ENCODE measurements at regions not wholly inside any gene's neighbourhood (a gene's known extent, or its start where the extent isn't known, plus 50 kb on each side); places are given as distances from the start of the nearest gene placed in this dataset.
"Not testable (repeated sequence)": the region's sequence is repeated elsewhere in the genome, so short reads cannot be mapped to it uniquely, and the experiment has no call there.

DNA sequence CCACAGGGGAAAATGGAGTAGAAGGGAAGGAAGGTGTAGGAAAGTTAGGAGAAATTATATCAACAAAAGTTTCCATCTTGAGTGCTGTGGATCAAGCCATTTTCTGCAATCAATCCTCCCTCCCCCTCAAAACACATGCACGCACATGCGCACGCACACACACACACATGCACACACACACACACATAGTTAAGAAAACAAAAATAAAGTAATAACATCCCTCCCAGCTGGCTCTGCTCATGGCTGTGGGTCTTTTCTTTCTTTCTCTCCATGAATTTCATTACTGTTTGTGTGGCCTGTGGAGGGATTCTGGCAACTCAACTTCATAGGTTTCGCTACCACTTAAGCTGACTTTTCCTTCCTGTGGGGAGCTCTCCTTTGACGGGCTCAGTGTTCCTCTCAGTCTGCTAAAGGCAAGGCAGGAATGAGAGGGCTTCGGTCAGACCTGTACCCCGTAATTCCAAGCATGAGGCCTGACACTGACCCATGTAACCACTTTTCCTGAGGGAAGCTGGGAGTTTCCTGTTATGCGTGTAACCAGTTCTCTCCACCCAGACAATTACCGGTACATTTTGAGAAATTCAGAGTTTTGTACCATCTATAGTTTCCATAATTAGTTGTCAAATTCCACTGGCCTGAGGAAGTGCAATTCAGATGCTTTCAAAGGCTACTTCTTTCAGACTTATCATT is 79.8 kb downstream of the ZNF92 start:
- no peak for DNase-seq (ENCODE audit: low spot score)

DNA sequence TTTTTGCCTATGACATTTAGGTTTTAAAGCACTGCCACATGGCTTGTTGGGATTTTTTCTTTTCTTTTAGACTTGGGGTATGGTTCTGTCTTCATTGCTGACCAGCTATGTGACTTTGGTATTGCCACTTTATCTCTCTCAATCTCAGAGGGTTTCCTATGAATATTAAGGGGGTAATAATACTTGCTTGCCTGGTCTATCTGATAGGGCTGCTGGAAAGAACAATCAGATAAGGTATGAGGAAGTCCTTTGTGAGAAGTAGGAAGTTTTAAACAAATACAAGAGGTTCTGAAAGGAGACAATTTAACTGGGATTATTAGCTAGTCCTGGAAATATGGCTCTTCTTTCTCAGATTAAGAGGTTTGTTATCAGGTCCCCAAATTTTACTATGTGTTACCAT is 80.8 kb downstream of the ZNF92 start:
- DNase-seq (ENCODE audit: low spot score) = no peak

DNA sequence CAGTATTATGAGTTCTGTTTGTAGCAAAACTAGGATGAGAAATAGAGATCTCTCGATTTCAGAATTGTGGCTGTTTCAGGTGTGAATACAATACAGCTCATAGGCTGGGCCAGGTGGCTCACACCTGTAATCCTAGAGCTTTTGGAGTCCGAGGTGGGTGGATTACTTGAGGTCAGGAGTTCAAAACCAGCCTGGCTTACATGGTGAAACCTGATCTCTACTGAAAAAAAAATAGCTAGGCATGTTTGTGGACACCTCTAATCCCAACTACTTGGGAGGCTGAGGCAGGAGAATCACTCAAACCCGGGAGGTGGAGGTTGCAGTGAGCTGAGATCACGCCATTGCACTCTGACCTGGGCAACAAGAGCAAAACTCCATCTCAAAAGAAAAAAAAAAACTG is 81.4 kb downstream of the ZNF92 start:
- DNase-seq (ENCODE audit: low spot score) = not testable (repeated sequence)

DNA sequence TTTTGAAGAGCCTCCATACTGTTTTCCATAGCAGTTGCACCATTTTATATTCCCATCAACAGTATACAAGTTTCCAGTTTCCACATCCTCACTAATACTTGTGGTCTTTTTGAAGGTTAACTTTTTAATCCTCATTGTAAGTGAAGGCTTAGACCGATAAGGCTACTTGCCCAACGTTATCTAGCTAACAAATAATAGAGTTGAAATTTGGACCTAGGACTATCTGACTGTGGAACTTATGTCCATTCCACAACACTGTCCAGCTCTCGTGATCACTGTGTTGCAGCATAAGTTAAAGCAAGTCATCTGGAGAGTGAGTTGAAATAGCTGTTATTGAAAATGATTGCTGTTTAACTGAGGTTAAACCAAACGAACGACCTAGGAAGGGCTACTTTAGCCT is 84.0 kb downstream of the ZNF92 start:
- DNase-seq (ENCODE audit: low spot score) = no peak

DNA sequence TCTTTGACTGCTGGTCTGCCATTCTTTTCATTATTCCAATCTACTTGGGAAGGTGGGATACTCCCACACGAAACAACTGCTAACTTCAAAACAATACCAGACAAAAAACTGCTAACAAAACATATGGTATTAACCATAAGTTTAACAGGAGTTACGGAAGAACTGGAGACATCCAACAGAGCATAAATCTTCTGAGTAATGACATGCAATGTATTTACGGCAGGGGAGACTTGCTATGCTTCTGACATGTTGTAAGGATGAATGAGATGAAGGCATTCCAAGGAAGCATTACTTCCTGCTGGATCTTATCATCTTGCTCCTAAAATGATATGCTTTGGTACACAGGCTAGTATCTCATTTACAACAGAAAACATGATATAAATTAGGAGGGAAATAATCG is 85.8 kb downstream of the ZNF92 start:
- no peak for DNase-seq (ENCODE audit: low spot score)

DNA sequence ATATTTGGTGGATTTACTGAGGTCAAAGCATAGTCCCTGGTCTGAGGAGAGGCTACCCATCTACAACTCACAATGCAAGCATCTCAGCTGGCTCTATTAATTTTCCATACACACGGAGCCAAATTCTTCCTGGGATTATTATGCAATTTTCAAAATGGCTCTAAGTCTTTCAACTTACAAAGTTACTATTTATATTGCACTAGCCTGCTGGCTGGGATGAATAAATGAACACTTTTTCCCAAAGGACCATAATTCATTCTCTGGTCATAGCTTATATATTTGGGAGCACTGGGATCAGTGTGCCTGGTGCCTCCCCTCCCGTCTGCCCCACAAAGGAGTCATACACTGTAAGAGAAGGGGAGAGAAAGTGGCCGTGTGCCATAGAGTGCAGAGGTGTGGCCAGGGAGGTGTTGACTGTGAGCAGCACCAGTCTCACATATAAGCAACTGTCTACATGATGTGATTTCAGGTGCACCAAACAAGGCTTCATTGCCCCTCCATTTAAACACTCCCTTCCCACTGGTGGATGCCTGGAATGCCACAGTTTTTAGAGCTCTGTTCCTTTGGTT is 88.6 kb downstream of the ZNF92 start:
- no peak for DNase-seq (ENCODE audit: low spot score)

DNA sequence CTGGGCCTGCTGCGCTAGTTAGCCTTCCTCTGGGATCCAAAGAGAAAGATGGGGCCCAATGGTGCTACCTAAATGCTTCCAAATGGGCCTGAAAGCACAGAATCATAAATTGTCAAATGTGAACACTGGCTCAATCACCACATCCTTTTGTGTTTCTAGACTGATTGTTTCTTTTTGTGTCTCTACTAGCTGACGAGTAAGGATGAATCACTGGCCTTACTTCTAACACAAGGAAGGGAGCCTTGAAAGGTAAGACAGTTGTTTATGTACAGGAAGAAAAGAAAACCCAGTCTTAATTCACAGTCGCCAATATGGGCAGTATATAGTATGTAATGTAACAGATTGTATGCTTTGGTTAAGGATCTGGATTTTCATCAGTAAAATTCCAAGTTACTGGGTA is 89.5 kb downstream of the ZNF92 start:
- DNase-seq (ENCODE audit: low spot score) = no peak

DNA sequence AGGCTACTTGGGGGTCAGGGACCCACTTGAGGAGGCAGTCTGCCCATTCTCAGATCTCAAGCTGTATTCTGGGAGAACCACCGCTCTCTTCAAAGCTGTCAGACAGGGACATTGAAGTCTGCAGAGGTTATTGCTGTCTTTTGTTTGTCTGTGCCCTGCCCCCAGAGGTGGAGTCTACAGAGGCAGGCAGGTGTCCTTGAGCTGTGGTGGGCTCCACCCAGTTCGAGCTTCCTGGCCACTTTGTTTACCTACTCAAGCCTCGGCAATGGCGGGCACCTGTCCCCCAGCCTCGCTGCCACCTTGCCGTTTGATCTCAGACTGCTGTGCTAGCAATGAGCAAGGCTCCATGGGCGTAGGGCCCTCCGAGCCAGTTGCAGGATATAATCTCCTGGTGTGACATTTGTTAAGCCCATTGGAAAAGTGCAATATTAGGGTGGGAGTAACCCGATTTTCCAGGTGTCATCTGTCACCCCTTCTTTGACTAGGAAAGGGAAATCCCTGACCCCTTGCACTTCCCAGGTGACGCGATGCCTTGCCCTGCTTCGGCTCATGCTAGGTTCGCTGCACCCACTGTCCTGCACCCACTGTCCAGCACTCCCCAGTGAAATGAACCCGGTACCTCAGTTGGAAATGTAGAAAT is 96.4 kb downstream of the ZNF92 start:
- DNase-seq (ENCODE audit: low spot score) = not testable (repeated sequence)

DNA sequence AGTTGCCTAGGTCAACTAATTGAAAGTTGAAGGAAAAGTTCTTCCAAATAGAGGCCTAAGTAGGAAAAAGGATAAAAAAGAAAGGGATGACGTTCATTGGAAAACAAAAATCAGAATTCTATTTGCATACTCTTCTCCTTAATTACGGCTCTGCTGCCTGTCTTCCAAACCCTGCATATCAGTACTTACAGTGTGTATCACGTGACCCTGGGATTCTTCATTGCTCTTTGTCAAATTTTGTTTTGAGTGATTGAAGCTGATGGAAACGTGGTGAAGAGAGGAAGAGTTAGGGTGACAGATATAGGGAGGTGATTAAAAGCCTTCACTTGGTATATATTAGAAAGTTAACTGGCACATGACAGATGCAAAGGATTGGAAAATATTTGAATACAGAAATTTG is 97.9 kb downstream of the ZNF92 start:
- DNase-seq (ENCODE audit: low spot score) = no peak

DNA sequence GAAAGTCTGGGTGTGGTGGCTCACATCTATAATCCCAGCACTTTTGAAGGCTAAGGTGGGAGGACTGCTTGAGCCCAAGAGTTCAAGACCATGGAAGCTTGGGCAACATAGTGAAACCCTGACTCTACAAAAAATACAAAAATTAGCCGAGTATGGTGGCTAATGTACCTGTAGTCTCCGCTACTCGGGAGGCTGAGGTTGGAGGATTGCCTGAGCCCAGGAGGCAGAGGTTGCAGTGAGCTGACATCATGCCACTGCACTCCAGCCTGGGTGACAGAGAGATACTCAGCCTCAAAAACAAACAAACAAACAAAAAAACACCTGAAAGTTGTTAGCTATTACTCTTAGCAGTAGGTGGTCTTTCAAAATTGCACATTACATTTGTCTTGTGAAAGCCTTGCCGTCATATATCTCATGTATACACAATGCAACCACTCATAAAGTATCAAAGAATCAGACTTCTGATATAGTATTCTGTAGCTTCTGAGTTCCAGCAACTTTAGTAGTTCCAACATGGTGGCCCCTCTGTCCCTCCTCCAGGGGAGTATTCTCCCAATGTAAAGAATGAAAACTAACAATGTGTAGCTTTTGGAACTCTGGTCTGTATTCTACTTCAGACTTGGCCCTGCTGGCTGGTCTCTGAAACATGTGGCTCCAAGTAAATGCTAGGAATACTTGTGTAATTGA is 101.5 kb downstream of the ZNF92 start:
- DNase-seq (ENCODE audit: low spot score) = no peak

DNA sequence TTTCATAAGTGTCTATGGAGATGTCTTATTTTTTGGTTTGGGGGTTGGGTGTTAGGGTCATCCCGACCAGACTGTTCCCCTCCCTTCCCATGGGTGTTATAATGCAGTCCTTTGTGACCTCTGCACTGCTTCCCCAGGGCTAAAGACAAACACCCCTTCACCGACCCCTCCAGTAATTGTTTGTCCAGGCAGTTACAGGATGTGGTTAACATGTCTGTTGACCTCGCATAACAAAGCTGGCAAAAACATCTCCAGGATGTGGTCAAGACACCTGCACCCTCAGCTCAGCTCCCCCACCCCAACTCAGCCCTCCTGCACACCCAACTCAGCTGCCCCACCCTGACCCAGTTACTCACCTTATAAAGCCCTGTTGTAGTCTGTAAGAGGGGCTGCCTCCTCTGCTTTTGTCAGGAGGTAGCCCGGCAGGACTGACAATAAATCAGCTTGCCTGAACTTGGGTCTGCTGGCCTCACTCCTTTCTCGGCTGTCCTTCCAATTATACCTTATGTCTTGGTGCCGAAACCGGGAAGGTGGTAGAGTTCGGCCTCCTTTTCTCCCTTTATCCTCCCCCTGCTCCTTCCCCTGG is 102.2 kb downstream of the ZNF92 start:
- no peak for DNase-seq (ENCODE audit: low spot score)

DNA sequence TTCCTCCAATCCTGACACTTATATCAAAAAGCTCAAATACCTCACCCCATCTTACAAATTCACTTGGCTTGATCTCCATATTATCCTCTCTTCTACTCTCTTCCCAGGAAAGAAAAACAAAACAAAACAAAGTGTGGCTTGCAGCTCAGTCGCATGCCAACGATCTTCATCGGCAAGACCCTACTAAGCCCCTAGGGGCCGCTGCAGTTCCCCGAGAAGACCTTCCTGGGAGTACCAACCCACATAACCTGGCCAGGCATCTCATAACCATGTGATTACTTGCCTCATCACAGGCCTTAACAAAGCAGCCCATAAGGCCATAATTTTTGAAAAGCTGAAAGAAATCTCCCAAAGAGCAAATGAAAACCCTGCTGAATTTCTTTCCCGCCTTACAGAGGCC is 103.7 kb downstream of the ZNF92 start:
- no peak for DNase-seq (ENCODE audit: low spot score)

DNA sequence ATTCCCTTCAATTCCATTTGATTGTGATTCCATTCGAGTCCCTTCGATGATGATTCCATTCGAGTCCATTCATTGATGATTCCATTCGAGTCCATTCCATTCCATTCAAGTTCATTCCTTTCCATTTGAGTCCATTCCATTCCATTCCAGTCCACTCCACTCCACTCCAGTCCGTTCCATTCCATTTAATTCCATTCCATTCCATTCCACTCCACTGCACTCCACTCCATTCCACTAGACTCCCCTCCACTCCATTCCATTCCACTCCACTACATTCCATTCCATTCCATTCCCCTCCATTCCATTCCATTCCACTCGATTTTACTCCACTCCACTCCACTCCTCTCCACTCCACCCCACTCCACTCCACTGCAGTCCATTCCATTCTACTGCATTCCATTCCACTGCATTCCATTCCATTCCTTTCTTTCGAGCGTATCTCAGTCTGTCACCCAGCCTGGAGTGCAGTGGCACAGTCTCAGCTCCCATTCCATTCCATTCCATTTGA is 115.7 kb downstream of the ZNF92 start:
- no peak for DNase-seq (ENCODE audit: low spot score)

DNA sequence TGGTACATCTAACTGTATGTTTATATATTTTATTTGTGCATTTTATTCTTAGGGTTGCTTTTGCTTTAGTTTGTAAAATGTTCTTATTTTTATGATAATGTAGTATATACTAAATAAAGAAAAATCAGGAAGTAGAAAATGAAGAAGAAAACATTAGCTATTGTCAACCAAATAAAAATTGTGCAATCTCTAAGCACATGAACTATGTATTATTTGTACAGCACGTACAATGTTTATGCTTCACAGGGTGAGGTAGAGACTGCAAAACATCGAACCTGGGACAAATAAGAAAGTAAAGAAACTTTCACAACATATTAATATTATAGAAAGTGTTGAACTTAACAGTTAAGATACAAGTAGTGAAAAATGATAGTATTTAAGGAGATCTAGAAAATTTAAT is 123.0 kb downstream of the ZNF92 start:
- DNase-seq (ENCODE audit: low spot score) = not testable (repeated sequence)

DNA sequence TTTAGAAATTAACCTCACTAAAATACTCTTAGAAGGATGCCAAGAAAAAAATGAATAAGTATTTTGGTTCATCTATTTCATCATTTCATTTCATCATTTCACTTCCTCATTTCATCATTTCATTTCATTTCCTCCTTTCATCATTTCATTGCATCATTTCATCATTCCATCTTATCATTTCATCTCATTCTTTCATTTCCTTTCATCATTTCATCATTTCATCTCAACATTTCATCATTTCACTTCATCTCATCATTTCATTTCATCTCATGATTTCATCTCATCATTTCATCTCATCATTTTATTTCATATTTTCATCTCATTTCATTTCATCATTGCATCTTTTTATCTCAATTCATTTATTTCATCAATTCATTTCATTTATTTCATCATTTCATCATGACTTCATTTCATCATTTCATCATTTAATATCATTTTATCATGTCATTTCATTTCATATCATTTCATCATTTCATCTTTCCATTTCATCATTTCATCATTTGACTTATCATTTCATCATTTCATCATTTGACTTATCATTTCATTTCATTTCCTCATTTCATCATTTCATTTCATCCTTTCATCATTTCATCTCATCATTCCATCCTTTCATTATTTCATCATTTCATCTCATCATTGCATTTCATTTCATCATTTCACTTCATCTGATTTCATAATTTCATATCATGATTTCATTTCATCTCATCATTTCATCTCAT is 129.9 kb downstream of the ZNF92 start:
- DNase-seq (ENCODE audit: low spot score) = no peak

DNA sequence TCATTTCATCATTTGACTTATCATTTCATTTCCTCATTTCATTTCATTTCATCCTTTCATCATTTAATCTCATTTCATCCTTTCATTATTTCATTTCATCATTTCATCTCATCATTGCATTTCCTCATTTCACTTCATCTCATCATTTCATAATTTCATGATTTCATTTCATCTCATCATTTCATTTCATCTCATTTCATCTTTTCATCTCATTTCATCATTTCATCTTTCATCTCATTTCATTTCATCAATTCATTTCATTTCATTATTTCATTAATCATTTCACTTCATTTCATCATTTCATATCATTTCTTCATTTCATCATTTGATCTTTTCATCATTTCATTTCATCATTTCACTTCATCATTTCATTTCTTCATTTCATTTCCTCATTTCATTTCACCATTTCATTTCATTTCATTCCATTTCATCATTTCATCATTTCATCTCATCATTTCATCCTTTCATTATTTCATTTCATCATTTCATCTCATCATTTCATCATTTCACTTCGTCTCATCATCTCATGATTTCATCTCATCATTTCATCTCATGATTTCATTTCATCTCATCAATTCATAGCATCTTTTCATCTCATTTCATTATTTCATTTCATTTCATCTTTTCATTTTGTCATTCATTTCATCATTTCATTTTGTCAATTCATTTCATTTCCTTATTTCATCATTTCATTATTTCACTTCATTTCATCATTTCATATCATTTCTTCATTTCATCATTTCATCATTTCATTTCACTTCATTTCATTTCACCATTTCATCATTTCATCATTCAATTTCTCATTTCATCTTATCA is 131.1 kb downstream of the ZNF92 start:
- DNase-seq (ENCODE audit: low spot score) = not testable (repeated sequence)

DNA sequence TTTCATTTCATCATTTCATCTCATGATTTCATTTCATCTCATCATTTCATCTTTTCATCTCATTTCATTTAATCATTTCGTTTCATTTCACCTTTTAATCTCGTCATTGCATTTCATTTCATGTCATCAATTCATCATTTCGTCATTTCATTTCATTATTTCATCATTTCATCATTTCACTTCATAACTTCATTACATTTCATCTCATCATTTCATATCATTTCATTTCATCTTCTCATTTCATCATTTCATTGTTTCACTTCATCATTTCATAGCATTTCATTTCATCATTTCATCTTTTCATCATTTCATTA is 131.6 kb downstream of the ZNF92 start:
- not testable (repeated sequence) for DNase-seq (ENCODE audit: low spot score)

DNA sequence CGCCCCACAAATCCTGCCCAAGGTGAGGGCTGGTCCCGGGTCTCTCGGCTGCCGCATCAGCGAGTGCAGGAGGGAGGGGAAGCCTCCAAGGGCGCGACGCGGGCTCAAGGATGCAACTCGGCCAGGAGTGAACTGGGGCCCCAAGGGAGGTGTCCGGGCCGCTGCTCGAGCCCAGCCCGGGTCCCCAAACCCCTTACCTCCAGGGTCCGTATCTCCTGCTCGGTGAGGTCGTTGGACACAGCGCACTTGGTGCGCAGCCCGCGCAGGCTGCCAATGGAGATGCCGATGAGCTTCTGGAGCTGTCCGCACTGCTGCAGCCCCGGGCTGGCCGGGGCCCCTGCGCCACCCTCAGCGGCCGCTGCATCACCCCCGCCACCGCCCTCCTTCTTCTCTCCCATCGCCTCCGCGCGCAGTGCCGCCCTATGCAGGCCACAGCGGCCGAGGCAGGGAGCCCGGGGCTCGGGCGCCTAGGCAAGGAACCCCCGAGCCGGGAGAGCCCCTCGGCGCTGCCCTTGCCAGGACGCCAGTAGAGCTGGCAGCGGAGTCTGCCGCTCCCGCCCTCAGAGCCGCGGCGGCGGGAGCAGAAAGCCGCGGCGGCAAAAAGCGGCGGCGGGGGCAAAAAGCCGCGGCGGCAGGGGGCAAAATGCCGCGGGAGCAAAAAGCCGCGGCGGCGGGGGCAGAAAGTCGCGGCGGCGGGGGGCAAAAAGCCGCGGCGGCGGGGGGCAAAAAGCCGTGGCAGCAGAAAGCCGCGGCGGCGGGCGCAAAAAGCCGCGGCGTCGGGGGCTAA is 135.1 kb downstream of the ZNF92 start:
- DNase-seq (ENCODE audit: low spot score) = not testable (repeated sequence)

DNA sequence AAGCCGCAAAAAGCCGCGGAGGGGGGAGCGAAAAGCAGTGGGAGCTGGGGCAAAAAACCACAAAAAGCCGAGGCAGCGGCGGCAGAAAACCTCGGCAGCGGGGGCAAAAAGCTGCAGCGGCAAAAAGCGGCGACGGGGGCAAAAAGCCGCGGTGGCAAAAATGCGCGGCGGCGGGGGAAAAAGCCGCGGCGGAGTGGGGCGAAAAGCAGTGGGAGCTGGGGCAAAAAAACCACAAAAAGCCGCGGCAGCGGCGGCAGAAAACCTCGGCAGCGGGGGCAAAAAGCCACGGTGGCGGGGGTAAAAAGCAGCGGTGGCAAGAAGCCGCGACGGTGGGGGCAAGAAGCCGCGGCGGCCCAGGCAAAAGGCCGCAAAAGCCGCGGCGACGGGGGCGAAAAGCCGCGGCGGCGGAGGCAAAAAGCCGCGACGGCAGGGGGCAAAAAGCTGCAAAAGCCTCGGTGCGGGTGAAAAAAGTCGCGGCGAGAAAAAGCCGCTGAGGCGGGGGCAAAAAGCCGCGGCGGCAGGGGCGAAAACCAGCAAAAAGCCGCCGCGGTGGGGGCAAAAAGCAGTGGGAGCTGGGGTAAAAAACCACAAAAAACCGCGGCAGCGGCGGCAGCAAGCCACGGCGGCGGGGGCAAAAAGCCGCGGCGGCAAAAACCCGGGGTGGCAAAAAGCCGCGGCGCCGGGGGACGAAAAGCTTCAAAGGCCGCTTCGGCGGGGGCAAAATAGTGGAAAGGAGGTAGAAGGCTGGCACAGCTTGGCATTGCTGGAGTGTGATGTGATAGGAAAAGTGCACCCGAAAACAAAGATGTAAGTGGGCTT is 135.9 kb downstream of the ZNF92 start:
- DNase-seq (ENCODE audit: low spot score) = no peak

DNA sequence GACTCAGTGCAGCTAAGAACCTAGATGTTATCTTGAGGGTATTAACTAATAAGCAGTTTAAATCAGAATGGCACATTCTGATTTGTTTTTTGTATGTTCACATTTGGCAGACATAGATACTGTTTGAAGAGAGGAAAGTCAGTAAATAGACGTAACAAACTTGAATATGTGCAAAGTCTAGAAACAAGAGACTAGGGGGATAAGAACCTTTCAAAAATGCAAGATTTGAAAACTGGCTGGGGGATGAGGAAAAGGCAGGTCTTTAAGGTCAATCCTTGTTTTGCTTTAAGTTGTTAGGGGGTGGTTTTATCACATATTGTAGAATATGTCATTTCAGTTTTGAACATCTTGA is 136.5 kb downstream of the ZNF92 start:
- DNase-seq (ENCODE audit: low spot score) = not testable (repeated sequence)

Data from AG08396 (cell line).